ENCODE measurements at regions not wholly inside any gene's neighbourhood (a gene's known extent, or its start where the extent isn't known, plus 50 kb on each side); places are given as distances from the start of the nearest gene placed in this dataset.

DNA sequence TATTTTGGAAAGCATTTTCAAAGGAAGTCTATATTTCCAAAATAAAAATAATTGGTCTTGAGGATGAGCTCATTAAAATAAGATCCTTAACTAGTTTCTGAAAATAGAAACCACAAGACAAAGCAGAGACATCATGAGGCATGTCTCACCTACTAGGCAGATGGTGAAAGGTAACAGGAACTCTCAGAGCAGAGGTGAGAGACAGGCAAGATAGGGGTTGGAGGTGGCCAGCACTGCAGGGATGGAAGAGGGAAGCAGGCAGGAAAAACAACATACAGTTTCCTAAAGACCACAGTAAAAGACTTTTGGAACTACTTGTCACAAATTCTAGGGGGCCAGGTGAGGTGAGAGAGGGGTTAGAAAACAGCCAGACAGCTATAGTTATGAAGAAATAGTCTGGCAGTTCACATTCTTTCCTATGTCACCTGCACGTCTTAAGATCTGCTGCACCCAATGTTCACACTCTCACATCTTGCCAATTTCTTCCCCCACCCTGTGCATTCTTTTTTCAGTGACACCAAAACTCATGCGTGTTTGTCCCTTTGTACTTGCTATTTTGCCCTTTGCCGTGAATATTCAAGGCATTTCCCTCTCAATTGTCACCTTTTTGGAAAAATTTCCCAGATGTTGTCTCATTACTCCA, 341.7 kb upstream of the KITLG start:
- TF ChIP-seq CTCF (IDR thresholded peaks at IDR 0.05) (no peak), POLR2A (IDR thresholded peaks at IDR 0.05) (no peak)
